ENCODE measurements at regions not wholly inside any gene's neighbourhood (a gene's known extent, or its start where the extent isn't known, plus 50 kb on each side); places are given as distances from the start of the nearest gene placed in this dataset.

DNA sequence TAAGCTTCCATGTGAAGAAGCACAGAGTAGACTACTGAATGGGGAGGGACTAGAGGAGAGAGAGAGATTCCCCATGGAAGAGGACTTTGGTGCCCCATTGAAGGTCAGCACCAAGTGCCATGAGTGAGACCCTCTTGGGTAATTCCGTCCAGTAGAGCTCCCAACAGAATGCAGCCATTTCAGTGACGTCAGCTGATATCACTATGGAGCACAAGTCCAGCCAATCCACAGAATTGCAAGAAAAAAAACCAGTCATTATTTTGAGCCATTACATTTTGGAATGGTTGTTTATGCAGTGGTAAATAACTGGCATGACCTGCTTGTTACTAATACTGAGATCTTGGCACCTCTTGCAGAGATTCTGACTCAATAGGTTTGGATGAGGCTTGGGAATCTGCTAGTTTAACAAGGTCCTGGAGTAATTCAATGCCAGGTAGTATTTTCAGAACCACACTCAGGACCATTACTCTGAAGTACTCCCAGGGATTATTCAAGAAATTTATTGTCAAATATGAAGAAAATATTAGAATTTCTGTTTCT, 52.6 kb upstream of the SP8 start:
- DNase-seq (no peak), ATAC-seq (replicated peaks) (no peak)
- Mint-ChIP-seq H3K4me1 (no peaks in the 10 kb centered on the region), H3K27ac (no peak overlapping the region), H3K9me3 (peaks cover 0 to 2% of the 10 kb centered on the region in 2 donors), H3K27me3 (no peaks in the 10 kb centered on the region), H3K4me3 (no peak overlapping the region), H3K36me3 (no peaks in the 10 kb centered on the region)

- Mint-ChIP-seq H3K27ac (no peak overlapping the region), H3K4me1 (no peaks in the 10 kb centered on the region)
- ATAC-seq (replicated peaks) = no peak
Observed at GRCh38 chr7:20839987-20840386, 53.3 kb upstream of the SP8 start.

GRCh38 chr7:20846791-20847190, 60.1 kb upstream of the SP8 start:
- H3K4me3 Mint-ChIP-seq = no peak overlapping the region
- H3K27me3 Mint-ChIP-seq = no peaks in the 10 kb centered on the region
- ATAC-seq (replicated peaks) = no peak

More at GRCh38 chr7:20839987-20840386, 53.3 kb upstream of the SP8 start:
- DNase-seq = no peak
- Mint-ChIP-seq H3K36me3 (no peaks in the 10 kb centered on the region), H3K27me3 (no peaks in the 10 kb centered on the region), H3K9me3 (peaks cover 0 to 2% of the 10 kb centered on the region in 2 donors), H3K4me3 (no peak overlapping the region)

DNA sequence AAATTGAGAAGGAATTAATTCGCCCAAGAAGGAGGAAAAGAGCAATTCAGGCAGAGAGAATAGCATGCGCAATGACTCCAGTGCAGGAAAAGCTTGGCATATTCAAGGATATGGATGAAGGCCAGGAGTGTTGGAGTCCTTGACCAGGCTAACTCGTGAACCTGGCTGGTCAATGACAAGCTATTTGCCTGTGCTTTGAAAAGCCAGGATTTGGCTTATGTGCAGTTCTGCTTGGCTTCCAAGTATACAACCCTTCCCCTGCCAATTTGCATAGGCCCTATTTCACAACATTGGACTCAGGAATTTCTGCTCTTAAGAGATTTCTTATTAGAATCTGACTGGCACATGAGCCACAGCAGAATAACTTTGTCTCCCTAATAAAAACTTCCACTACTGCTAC, 72.3 kb upstream of the SP8 start:
- ATAC-seq (replicated peaks) (no peak), DNase-seq (no peak)
- Mint-ChIP-seq H3K36me3 (no peaks in the 10 kb centered on the region), H3K27ac (no peak overlapping the region), H3K4me1 (no peaks in the 10 kb centered on the region), H3K27me3 (no peaks in the 10 kb centered on the region), H3K4me3 (no peak overlapping the region), H3K9me3 (no peaks in the 10 kb centered on the region)

More at GRCh38 chr7:20846791-20847190, 60.1 kb upstream of the SP8 start:
- no peaks in the 10 kb centered on the region for H3K9me3 Mint-ChIP-seq
- H3K27ac Mint-ChIP-seq = no peak overlapping the region
- H3K36me3 Mint-ChIP-seq = no peaks in the 10 kb centered on the region
- no peaks in the 10 kb centered on the region for H3K4me1 Mint-ChIP-seq
- DNase-seq = no peak

GRCh38 chr7:20861468-20861867, 74.8 kb upstream of the SP8 start:
- no peaks in the 10 kb centered on the region for H3K36me3 Mint-ChIP-seq
- H3K27me3 Mint-ChIP-seq = no peaks in the 10 kb centered on the region
- ATAC-seq (replicated peaks) (no peak), DNase-seq (no peak)
- H3K4me3 Mint-ChIP-seq = no peak overlapping the region
- no peaks in the 10 kb centered on the region for H3K9me3 Mint-ChIP-seq
- no peak overlapping the region for H3K27ac Mint-ChIP-seq
- H3K4me1 Mint-ChIP-seq = no peaks in the 10 kb centered on the region

GRCh38 chr7:20862554-20862953, 75.9 kb upstream of the SP8 start:
- no peaks in the 10 kb centered on the region for H3K36me3 Mint-ChIP-seq
- no peaks in the 10 kb centered on the region for H3K4me1 Mint-ChIP-seq
- H3K27ac Mint-ChIP-seq = no peak overlapping the region
- no peaks in the 10 kb centered on the region for H3K9me3 Mint-ChIP-seq
- DNase-seq = no peak
- ATAC-seq (replicated peaks) = no peak
- H3K27me3 Mint-ChIP-seq = peaks cover 0 to 4% of the 10 kb centered on the region in 2 donors
- H3K4me3 Mint-ChIP-seq = no peak overlapping the region

DNA sequence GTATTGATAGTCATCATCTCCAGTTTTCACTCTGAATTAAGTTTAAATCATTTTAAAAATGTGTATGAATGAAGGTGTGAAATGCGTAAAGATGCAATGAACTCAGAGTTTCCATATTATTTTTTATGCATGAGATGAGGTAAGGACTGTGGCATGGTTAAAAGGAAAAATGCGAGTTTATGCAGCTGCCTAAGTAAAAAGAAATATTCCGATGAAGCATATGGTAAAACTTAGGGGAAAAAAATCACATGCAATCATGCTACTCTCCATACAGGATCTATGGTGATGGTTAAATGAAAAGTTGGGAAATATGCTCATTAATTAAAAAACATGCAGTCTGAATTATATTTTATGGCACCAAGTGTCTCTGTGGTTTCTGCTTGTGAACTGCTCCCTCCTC, 77.5 kb upstream of the SP8 start:
- H3K27me3 Mint-ChIP-seq = peaks cover 0 to 4% of the 10 kb centered on the region in 2 donors
- DNase-seq = no peak
- no peak overlapping the region for H3K27ac Mint-ChIP-seq
- ATAC-seq (replicated peaks) = no peak
- no peaks in the 10 kb centered on the region for H3K9me3 Mint-ChIP-seq
- H3K4me3 Mint-ChIP-seq = no peak overlapping the region
- H3K4me1 Mint-ChIP-seq = no peaks in the 10 kb centered on the region
- no peaks in the 10 kb centered on the region for H3K36me3 Mint-ChIP-seq

- H3K9me3 Mint-ChIP-seq = no peaks in the 10 kb centered on the region
- H3K27me3 Mint-ChIP-seq = peaks cover 0 to 4% of the 10 kb centered on the region in 2 donors
- H3K4me1 Mint-ChIP-seq = no peaks in the 10 kb centered on the region
- H3K36me3 Mint-ChIP-seq = no peaks in the 10 kb centered on the region
- H3K27ac Mint-ChIP-seq = no peak overlapping the region
- H3K4me3 Mint-ChIP-seq = no peak overlapping the region
- no peak for DNase-seq
- ATAC-seq (replicated peaks) = no peak
Observed at GRCh38 chr7:20865684-20866083, 79.0 kb upstream of the SP8 start.

- no peak overlapping the region for H3K4me3 Mint-ChIP-seq
- no peaks in the 10 kb centered on the region for H3K9me3 Mint-ChIP-seq
- H3K36me3 Mint-ChIP-seq = no peaks in the 10 kb centered on the region
- H3K27me3 Mint-ChIP-seq = peaks cover 0 to 4% of the 10 kb centered on the region in 2 donors
- no peak for DNase-seq
- no peak for ATAC-seq (replicated peaks)
- no peak overlapping the region for H3K27ac Mint-ChIP-seq
- H3K4me1 Mint-ChIP-seq = no peaks in the 10 kb centered on the region
Observed at GRCh38 chr7:20870977-20871376, 84.3 kb upstream of the SP8 start.

DNA sequence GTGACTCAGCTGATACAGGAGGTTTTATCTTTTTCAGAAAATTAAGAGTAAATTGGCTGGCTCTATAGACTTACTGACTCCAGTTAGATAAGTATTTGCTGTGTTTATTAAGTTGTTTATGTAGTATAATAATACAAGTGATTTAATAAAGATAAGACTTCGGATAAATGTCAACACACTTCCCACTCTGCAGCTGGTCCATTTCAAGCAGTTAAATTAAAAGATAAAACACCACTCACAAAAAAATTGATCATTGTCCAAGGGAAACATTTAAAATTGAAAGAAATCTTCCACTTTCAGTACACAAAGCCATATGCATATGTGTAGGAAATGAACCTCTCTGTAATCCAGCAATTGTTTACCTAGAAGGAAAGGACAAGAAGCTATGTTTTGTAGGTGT, 106.1 kb upstream of the SP8 start:
- H3K4me1 Mint-ChIP-seq = no peaks in the 10 kb centered on the region
- DNase-seq = no peak

GRCh38 chr7:20894806-20895205, 108.1 kb upstream of the SP8 start:
- no peaks in the 10 kb centered on the region for H3K4me1 Mint-ChIP-seq
- DNase-seq = no peak
- no peaks in the 10 kb centered on the region for H3K27me3 Mint-ChIP-seq
- H3K36me3 Mint-ChIP-seq = no peaks in the 10 kb centered on the region
- no peak overlapping the region for H3K4me3 Mint-ChIP-seq
- H3K9me3 Mint-ChIP-seq = peaks cover 0 to 2% of the 10 kb centered on the region in 2 donors
- no peak for ATAC-seq (replicated peaks)
- H3K27ac Mint-ChIP-seq = no peak overlapping the region

More for the DNA sequence above, 106.1 kb upstream of the SP8 start:
- Mint-ChIP-seq H3K9me3 (peaks cover 6 to 12% of the 10 kb centered on the region in 2 donors), H3K27me3 (no peaks in the 10 kb centered on the region), H3K4me3 (no peak overlapping the region), H3K36me3 (no peaks in the 10 kb centered on the region), H3K27ac (no peak overlapping the region)
- ATAC-seq (replicated peaks) = no peak

- DNase-seq (no peak), ATAC-seq (replicated peaks) (no peak)
- Mint-ChIP-seq H3K9me3 (peaks cover under 1 to 2% of the 10 kb centered on the region in 2 donors), H3K4me3 (no peak overlapping the region), H3K27me3 (no peaks in the 10 kb centered on the region), H3K36me3 (no peaks in the 10 kb centered on the region), H3K27ac (no peak overlapping the region), H3K4me1 (no peaks in the 10 kb centered on the region)
Observed at GRCh38 chr7:20895563-20895962, 108.9 kb upstream of the SP8 start.

- Mint-ChIP-seq H3K36me3 (no peaks in the 10 kb centered on the region), H3K9me3 (peaks cover 9 to 11% of the 10 kb centered on the region in 2 donors), H3K4me3 (no peak overlapping the region), H3K4me1 (no peaks in the 10 kb centered on the region), H3K27me3 (no peaks in the 10 kb centered on the region), H3K27ac (no peak overlapping the region)
- ATAC-seq (replicated peaks) (no peak), DNase-seq (no peak)
Observed at GRCh38 chr7:20896996-20897395, 110.3 kb upstream of the SP8 start.

DNA sequence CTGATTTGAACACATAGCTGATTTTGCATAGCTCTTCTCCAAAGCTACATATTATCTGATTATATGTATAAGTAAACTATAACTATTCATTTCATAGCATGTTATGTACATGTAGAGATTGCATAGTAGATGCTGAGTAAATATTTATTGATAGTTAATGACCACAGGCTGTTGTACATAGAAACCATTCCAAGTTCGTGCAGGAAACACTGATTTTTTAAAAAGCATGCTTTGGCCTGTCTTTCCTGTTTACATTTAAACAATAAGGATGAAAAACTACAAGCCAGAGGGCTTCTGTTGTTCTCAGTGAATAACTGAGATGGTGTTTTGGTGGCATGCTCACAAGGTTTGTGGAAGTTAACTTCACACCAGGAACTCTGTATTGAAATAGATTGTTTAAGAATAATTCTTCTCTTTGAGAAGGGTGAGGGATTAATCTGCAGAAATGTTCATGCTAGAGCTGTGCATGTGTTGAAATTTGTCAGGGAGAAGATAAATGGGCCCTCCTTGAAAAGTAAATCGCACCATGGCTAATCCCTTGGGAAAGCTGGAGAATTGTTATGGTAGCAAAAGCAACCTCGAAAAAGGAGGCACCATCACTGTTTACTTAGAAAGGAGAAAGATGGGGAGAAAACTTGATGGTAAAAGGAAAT, 120.2 kb upstream of the SP8 start:
- ATAC-seq (replicated peaks) (no peak), DNase-seq (no peak)
- H3K27me3 Mint-ChIP-seq = no peaks in the 10 kb centered on the region
- peaks cover 0 to 4% of the 10 kb centered on the region in 2 donors for H3K9me3 Mint-ChIP-seq
- H3K27ac Mint-ChIP-seq = no peak overlapping the region
- no peak overlapping the region for H3K4me3 Mint-ChIP-seq
- peaks cover 0 to 3% of the 10 kb centered on the region in 2 donors for H3K4me1 Mint-ChIP-seq
- no peaks in the 10 kb centered on the region for H3K36me3 Mint-ChIP-seq

GRCh38 chr7:20911081-20911480, 124.4 kb upstream of the SP8 start:
- H3K27ac Mint-ChIP-seq = no peak overlapping the region
- H3K27me3 Mint-ChIP-seq = no peaks in the 10 kb centered on the region
- H3K4me3 Mint-ChIP-seq = no peak overlapping the region
- no peaks in the 10 kb centered on the region for H3K36me3 Mint-ChIP-seq
- ATAC-seq (replicated peaks) (no peak), DNase-seq (no peak)
- H3K9me3 Mint-ChIP-seq = no peaks in the 10 kb centered on the region
- peaks cover 0 to 3% of the 10 kb centered on the region in 2 donors for H3K4me1 Mint-ChIP-seq

Data from stimulated activated naive B cell treated with anti-CD40 and anti-IgM and Interleukin-4, amounts not matched to agents 10 μg/mL and 1 μg/mL and 100 μg/mL, for 72 hours (primary cell).